ENCODE measurements at regions not wholly inside any gene's neighbourhood (a gene's known extent, or its start where the extent isn't known, plus 50 kb on each side); places are given as distances from the start of the nearest gene placed in this dataset.

DNA sequence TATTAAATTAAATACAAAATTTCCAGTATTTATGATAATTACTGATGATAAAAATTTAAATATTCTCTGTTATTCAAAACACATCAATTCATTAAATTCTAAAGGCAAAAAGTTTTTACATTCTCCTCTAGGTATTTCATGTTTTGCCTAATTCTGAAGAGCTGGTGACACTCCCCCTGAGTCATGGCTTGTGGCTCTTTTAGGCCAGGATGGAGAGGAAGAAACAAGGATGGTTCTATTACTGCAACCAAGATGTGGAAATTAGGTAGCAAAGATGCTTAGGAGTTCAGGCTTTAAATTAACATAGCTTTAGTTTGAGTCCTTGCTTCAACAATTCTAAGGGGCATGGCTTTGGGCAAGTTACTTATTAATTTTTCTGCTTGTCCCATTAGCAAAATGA is 1295.8 kb downstream of the EFNA5 start:
- Histone ChIP-seq H3K4me2 (ENCODE audit: low read length) (no peak overlapping the region), H3K4me1 (ENCODE audit: insufficient read depth, low read length) (peaks cover 9% of the 10 kb centered on the region), H3K27ac (ENCODE audit: low read depth, low read length) (no peak overlapping the region), H4K20me1 (ENCODE audit: insufficient read depth, low read length) (no peaks in the 10 kb centered on the region), H3K36me3 (ENCODE audit: insufficient read depth, low read length) (no peaks in the 10 kb centered on the region), H3K4me3 (ENCODE audit: insufficient read depth, low read depth, low read length) (no peak overlapping the region), H3K27me3 (ENCODE audit: insufficient read depth, low read length) (no peaks in the 10 kb centered on the region), H3K9ac (ENCODE audit: low read length) (no peak overlapping the region), H3K9me3 (ENCODE audit: insufficient read depth, low read depth, low read length) (no peaks in the 10 kb centered on the region), H3K79me2 (ENCODE audit: insufficient read depth, low read length) (no peaks in the 10 kb centered on the region), H2AFZ (ENCODE audit: low read depth, low read length) (no peak overlapping the region)
- FAIRE-seq (no peak), DNase-seq (ENCODE audit: low read depth) (no peak)
- peaks cover 21% of the 10 kb centered on the region for H3K4me1 Mint-ChIP-seq (ENCODE audit: low read depth, unreplicated experiment)
- no peaks in the 10 kb centered on the region for H3K27me3 Mint-ChIP-seq (ENCODE audit: low read depth, unreplicated experiment)
- no peaks in the 10 kb centered on the region for H3K36me3 Mint-ChIP-seq (ENCODE audit: low read depth, unreplicated experiment)
- H3K27ac Mint-ChIP-seq (ENCODE audit: unreplicated experiment) = no peak overlapping the region
- H3K9me3 Mint-ChIP-seq (ENCODE audit: unreplicated experiment) = peaks cover 4% of the 10 kb centered on the region
- TF ChIP-seq, protein P1, sequence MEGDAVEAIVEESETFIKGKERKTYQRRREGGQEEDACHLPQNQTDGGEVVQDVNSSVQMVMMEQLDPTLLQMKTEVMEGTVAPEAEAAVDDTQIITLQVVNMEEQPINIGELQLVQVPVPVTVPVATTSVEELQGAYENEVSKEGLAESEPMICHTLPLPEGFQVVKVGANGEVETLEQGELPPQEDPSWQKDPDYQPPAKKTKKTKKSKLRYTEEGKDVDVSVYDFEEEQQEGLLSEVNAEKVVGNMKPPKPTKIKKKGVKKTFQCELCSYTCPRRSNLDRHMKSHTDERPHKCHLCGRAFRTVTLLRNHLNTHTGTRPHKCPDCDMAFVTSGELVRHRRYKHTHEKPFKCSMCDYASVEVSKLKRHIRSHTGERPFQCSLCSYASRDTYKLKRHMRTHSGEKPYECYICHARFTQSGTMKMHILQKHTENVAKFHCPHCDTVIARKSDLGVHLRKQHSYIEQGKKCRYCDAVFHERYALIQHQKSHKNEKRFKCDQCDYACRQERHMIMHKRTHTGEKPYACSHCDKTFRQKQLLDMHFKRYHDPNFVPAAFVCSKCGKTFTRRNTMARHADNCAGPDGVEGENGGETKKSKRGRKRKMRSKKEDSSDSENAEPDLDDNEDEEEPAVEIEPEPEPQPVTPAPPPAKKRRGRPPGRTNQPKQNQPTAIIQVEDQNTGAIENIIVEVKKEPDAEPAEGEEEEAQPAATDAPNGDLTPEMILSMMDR (IDR thresholded peaks at IDR 0.05; ENCODE audit: insufficient read depth, low read depth, low read length) = no peak
- TF ChIP-seq EZH2 (IDR thresholded peaks at IDR 0.05; ENCODE audit: insufficient read depth, low read length) = no peak
- H3K4me3 Mint-ChIP-seq (ENCODE audit: unreplicated experiment) = no peak overlapping the region

DNA sequence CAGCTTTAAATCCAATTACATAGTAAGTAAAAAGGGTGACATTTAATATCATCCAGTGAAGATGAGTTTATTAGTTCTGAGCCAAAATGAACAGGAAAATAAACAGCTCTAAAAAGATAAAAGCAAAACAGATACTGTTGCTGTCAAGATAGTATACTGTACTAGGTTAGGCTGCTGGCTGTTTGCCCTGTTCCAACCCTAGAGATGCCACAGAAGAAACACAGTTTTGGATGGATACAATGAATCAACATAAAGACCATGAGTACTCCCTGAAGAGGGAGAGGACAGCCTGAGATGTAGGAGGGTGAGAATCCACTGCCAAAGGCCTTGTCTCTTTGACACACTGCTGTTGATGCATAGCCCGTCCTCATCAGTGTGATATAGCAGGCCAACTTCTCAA is 1302.7 kb downstream of the EFNA5 start:
- no peak for TF ChIP-seq EZH2 (IDR thresholded peaks at IDR 0.05; ENCODE audit: insufficient read depth, low read length)
- TF ChIP-seq, protein P1 (IDR thresholded peaks at IDR 0.05; ENCODE audit: insufficient read depth, low read depth, low read length) = no peak
- no peak for FAIRE-seq
- Histone ChIP-seq H3K36me3 (ENCODE audit: insufficient read depth, low read length) (no peaks in the 10 kb centered on the region), H3K9ac (ENCODE audit: low read length) (no peak overlapping the region), H2AFZ (ENCODE audit: low read depth, low read length) (no peak overlapping the region), H3K9me3 (ENCODE audit: insufficient read depth, low read depth, low read length) (no peaks in the 10 kb centered on the region), H3K4me3 (ENCODE audit: insufficient read depth, low read depth, low read length) (no peak overlapping the region), H3K27ac (ENCODE audit: low read depth, low read length) (no peak overlapping the region), H3K4me2 (ENCODE audit: low read length) (no peak overlapping the region), H4K20me1 (ENCODE audit: insufficient read depth, low read length) (no peaks in the 10 kb centered on the region), H3K79me2 (ENCODE audit: insufficient read depth, low read length) (no peaks in the 10 kb centered on the region), H3K27me3 (ENCODE audit: insufficient read depth, low read length) (no peaks in the 10 kb centered on the region), H3K4me1 (ENCODE audit: insufficient read depth, low read length) (no peaks in the 10 kb centered on the region)
- H3K4me3 Mint-ChIP-seq (ENCODE audit: unreplicated experiment) = no peak overlapping the region
- no peak for DNase-seq (ENCODE audit: low read depth)
- H3K9me3 Mint-ChIP-seq (ENCODE audit: unreplicated experiment) = peaks cover 4% of the 10 kb centered on the region
- H3K4me1 Mint-ChIP-seq (ENCODE audit: low read depth, unreplicated experiment) = no peaks in the 10 kb centered on the region
- H3K36me3 Mint-ChIP-seq (ENCODE audit: low read depth, unreplicated experiment) = no peaks in the 10 kb centered on the region
- H3K27ac Mint-ChIP-seq (ENCODE audit: unreplicated experiment) = no peak overlapping the region
- no peaks in the 10 kb centered on the region for H3K27me3 Mint-ChIP-seq (ENCODE audit: low read depth, unreplicated experiment)

DNA sequence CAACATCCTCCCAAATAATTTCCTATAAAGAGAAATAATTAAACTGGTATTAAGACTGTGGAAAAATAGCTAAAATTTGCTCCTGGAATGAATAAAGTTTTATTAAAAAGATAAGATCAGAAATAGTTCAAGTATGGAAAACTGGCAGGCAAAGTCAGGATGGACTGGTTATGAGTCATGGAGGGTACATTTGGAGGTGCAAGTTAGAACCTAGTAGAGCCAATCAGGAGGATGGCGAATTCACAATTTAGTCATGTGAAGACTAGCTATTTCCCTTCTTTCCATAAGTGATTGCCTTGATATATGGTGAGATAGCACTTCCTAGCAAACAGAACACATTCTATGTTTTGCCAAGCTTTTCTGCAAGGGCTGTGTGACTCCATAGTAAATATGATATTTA is 1303.5 kb downstream of the EFNA5 start:
- no peak overlapping the region for H3K9ac ChIP-seq (ENCODE audit: low read length)
- no peaks in the 10 kb centered on the region for H3K27me3 ChIP-seq (ENCODE audit: insufficient read depth, low read length)
- no peaks in the 10 kb centered on the region for H3K36me3 ChIP-seq (ENCODE audit: insufficient read depth, low read length)
- no peaks in the 10 kb centered on the region for H3K9me3 ChIP-seq (ENCODE audit: insufficient read depth, low read depth, low read length)
- Mint-ChIP-seq H3K4me1 (ENCODE audit: low read depth, unreplicated experiment) (no peaks in the 10 kb centered on the region), H3K9me3 (ENCODE audit: unreplicated experiment) (peaks cover 6% of the 10 kb centered on the region), H3K36me3 (ENCODE audit: low read depth, unreplicated experiment) (no peaks in the 10 kb centered on the region), H3K27ac (ENCODE audit: unreplicated experiment) (no peak overlapping the region), H3K27me3 (ENCODE audit: low read depth, unreplicated experiment) (no peaks in the 10 kb centered on the region), H3K4me3 (ENCODE audit: unreplicated experiment) (no peak overlapping the region)
- DNase-seq (ENCODE audit: low read depth) (no peak), FAIRE-seq (no peak)
- no peak for TF ChIP-seq EZH2 (IDR thresholded peaks at IDR 0.05; ENCODE audit: insufficient read depth, low read length)
- TF ChIP-seq, protein P1 (IDR thresholded peaks at IDR 0.05; ENCODE audit: insufficient read depth, low read depth, low read length) = no peak
- no peak overlapping the region for H3K4me3 ChIP-seq (ENCODE audit: insufficient read depth, low read depth, low read length)
- no peak overlapping the region for H3K4me2 ChIP-seq (ENCODE audit: low read length)
- no peaks in the 10 kb centered on the region for H3K4me1 ChIP-seq (ENCODE audit: insufficient read depth, low read length)
- no peak overlapping the region for H3K27ac ChIP-seq (ENCODE audit: low read depth, low read length)
- no peaks in the 10 kb centered on the region for H4K20me1 ChIP-seq (ENCODE audit: insufficient read depth, low read length)
- H3K79me2 ChIP-seq (ENCODE audit: insufficient read depth, low read length) = no peaks in the 10 kb centered on the region
- no peak overlapping the region for H2AFZ ChIP-seq (ENCODE audit: low read depth, low read length)

Data from astrocyte (in vitro differentiated cells and primary cell).